Erythroblast (primary cell): ENCODE measurements at regions not wholly inside any gene's neighbourhood (a gene's known extent, or its start where the extent isn't known, plus 50 kb on each side); places are given as distances from the start of the nearest gene placed in this dataset.

Experiments used
- GATA1 ChIP-seq: IDR thresholded peaks from 2 replicates; pipeline ENCODE4 v1.6.1; 2011; ENCODE audit warnings: low read depth, mild to moderate bottlenecking, control low read depth, low read length, moderate library complexity
- POLR2A ChIP-seq: IDR thresholded peaks from 2 replicates; pipeline ENCODE4 v1.6.1; 2011; ENCODE audit warnings: mild to moderate bottlenecking, low read length

DNA sequence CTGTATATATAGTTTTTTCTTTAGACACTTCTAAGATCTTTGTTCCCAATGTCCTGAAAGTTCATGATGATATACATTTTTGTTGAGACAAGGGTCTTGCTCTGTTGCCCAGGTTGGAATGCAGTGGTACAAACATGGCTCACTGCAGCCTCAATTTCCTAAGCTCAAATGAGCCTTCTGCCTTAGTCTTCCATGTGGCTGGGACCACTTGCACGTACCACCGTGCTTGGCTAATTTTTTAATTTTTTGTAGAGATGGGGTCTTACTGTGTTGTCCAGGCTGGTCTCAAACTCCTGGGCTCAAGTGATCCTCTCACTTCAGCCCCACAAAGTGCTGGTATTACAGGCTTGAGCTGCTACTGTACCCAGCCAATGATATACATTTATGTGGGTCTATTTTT, 132.9 kb upstream of the BCOR start:
- TF ChIP-seq POLR2A (no peak), GATA1 (no peak)
